ENCODE measurements at regions not wholly inside any gene's neighbourhood (a gene's known extent, or its start where the extent isn't known, plus 50 kb on each side); places are given as distances from the start of the nearest gene placed in this dataset.
A peak's percentile ranks its signal among the peaks of the same experiment; 100 is the strongest.

DNA sequence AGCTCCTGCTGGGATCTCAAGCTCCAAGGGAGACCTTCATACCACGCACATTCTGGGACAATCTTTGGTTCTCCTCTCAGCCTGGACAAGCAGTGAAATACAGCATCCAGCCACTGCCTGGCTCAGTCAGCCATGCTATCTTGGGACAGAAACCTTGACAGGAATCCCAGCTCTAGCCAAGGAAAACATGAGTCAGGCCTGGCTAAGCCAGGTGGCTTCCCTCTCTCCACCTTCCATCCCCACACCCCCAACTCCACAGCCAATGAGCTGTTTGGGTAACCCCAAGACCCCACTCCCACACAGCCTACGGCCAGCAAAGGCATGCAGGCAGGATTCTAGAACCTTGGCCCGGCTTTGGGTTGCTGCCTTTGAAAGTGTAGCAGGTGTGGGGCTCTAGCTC lies 64.9 kb downstream of the MCFD2 start:
- Histone ChIP-seq H3K27ac (ENCODE audit: low read depth in 2 of 2, low read length in 2 of 2) (peak overlapping the region; percentile 43 to 96), H3K4me1 (ENCODE audit: control insufficient read depth in 2 of 3, insufficient read depth in 2 of 3, low read depth in 1 of 3, low read length in 3 of 3) (peaks cover 4 to 55% (median 53%) of the 10 kb centered on the region in 3 donors), H3K36me3 (ENCODE audit: control insufficient read depth in 2 of 3, insufficient read depth in 3 of 3, low read length in 3 of 3) (no peaks in the 10 kb centered on the region), H3K9me3 (ENCODE audit: control insufficient read depth in 2 of 3, insufficient read depth in 1 of 3, low read length in 3 of 3) (no peaks in the 10 kb centered on the region), H3K27me3 (ENCODE audit: control insufficient read depth, insufficient read depth, low read length) (no peaks in the 10 kb centered on the region), H3K4me3 (ENCODE audit: low read length in 3 of 3) (no peak overlapping the region), H3K9ac (ENCODE audit: low read length in 3 of 3) (peak overlapping the region in 1 of 3 donors; percentile 1)
- FAIRE-seq: no peak
- intact Hi-C loops (cut with DNase I): no loop called here
- DNase-seq: peak; percentile 70 to 85 (median 73)
- TF ChIP-seq, protein P1, sequence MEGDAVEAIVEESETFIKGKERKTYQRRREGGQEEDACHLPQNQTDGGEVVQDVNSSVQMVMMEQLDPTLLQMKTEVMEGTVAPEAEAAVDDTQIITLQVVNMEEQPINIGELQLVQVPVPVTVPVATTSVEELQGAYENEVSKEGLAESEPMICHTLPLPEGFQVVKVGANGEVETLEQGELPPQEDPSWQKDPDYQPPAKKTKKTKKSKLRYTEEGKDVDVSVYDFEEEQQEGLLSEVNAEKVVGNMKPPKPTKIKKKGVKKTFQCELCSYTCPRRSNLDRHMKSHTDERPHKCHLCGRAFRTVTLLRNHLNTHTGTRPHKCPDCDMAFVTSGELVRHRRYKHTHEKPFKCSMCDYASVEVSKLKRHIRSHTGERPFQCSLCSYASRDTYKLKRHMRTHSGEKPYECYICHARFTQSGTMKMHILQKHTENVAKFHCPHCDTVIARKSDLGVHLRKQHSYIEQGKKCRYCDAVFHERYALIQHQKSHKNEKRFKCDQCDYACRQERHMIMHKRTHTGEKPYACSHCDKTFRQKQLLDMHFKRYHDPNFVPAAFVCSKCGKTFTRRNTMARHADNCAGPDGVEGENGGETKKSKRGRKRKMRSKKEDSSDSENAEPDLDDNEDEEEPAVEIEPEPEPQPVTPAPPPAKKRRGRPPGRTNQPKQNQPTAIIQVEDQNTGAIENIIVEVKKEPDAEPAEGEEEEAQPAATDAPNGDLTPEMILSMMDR (IDR thresholded peaks at IDR 0.05; ENCODE audit: borderline replicate concordance, extremely low read depth, insufficient read depth): no peak

GRCh38 chr2:46849721-46850556 lies 65.7 kb downstream of the MCFD2 start:
- Histone ChIP-seq H3K27me3 (ENCODE audit: control insufficient read depth, insufficient read depth, low read length) (no peaks in the 10 kb centered on the region), H3K4me1 (ENCODE audit: control insufficient read depth in 2 of 3, insufficient read depth in 2 of 3, low read depth in 1 of 3, low read length in 3 of 3) (peaks cover 4 to 58% (median 56%) of the 10 kb centered on the region in 3 donors), H3K4me3 (ENCODE audit: low read length in 3 of 3) (no peak overlapping the region), H3K9me3 (ENCODE audit: control insufficient read depth in 2 of 3, insufficient read depth in 1 of 3, low read length in 3 of 3) (no peaks in the 10 kb centered on the region), H3K36me3 (ENCODE audit: control insufficient read depth in 2 of 3, insufficient read depth in 3 of 3, low read length in 3 of 3) (no peaks in the 10 kb centered on the region), H3K27ac (ENCODE audit: low read depth in 2 of 2, low read length in 2 of 2) (peak overlapping the region; percentile 43 to 96), H3K9ac (ENCODE audit: low read length in 3 of 3) (peak overlapping the region in 2 of 3 donors; percentile 5 to 42)
- intact Hi-C loops (cut with DNase I): no loop called here
- FAIRE-seq: no peak
- DNase-seq: peak in 4 of 5 donors; percentile 56 to 92 (median 76)
- TF ChIP-seq, protein P1 (IDR thresholded peaks at IDR 0.05; ENCODE audit: borderline replicate concordance, extremely low read depth, insufficient read depth): no peak

DNA sequence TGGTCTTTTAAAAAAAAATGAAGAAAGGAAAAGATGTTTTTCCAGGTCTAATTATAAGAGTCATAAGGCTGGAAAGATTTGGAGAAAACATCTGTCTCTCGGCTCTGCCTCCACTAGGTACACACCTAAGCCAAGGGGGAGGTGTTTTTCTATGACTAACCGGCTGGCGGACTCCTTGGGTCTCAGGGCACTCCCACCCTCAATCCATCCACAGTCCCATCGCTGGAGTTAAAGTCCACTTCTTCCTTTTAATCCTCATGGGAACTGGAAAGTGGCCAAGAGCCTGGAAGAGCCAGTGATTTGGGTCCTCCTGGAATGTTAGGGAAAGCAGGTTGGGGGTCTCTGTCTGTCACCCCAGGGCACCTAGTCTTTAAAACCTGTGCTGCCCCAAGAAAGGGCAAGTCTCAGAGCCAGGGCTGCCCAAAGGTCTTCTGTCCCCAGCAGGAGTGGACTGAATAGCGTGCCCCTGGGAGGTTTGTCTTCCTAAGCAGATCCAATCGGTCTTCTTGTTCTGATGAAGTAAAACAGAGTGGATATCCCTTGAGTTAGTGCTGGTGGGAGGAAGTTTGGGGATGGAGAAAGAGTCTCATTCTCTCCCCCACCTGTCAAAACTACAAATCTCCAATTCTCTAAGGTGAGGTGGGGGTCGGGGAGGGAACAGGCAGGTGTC lies 66.4 kb downstream of the MCFD2 start:
- Histone ChIP-seq H3K4me1 (ENCODE audit: control insufficient read depth in 2 of 3, insufficient read depth in 2 of 3, low read depth in 1 of 3, low read length in 3 of 3) (peaks cover 4 to 52% (median 49%) of the 10 kb centered on the region in 3 donors), H3K4me3 (ENCODE audit: low read length in 3 of 3) (peak overlapping the region in 1 of 3 donors; percentile 0)
- no peak for FAIRE-seq

More for the DNA sequence above, 66.4 kb downstream of the MCFD2 start:
- H3K36me3 ChIP-seq (ENCODE audit: control insufficient read depth in 2 of 3, insufficient read depth in 3 of 3, low read length in 3 of 3): no peaks in the 10 kb centered on the region
- DNase-seq: peak in 3 of 5 donors; percentile 29 to 60 (median 52)
- no peaks in the 10 kb centered on the region for H3K9me3 ChIP-seq (ENCODE audit: control insufficient read depth in 2 of 3, insufficient read depth in 1 of 3, low read length in 3 of 3)
- no peaks in the 10 kb centered on the region for H3K27me3 ChIP-seq (ENCODE audit: control insufficient read depth, insufficient read depth, low read length)
- peak overlapping the region; percentile 43 to 96 for H3K27ac ChIP-seq (ENCODE audit: low read depth in 2 of 2, low read length in 2 of 2)
- TF ChIP-seq, protein P1 (IDR thresholded peaks at IDR 0.05; ENCODE audit: borderline replicate concordance, extremely low read depth, insufficient read depth): no peak
- peak overlapping the region in 2 of 3 donors; percentile 5 to 68 for H3K9ac ChIP-seq (ENCODE audit: low read length in 3 of 3)
- intact Hi-C loops (cut with DNase I): no loop called here

All from kidney (tissue), 13 donors.